ENCODE measurements at regions not wholly inside any gene's neighbourhood (a gene's known extent, or its start where the extent isn't known, plus 50 kb on each side); places are given as distances from the start of the nearest gene placed in this dataset.

DNA sequence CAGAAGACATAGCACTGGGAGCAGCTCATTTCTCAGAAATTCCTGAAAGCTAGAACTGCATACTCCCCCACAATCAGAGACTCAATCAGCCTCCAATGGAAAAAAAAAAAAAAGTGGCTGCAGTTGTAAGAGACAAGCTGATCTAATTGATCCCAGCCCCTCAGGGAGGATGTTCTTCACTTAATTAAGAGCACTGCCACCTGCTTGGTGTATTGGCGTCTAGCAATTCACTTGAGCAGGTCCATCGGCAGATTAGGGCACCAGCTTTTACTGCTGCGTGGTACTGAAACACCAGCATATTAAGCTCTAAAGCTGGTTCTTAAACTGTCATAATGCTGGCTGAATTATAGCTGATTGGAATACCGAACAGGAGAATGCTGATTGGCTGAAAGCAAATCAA lies 1890.1 kb upstream of the WWC1 start:
- DNase-seq (ENCODE audit: low spot score) = no peak
- WGBS = 86% methylated on average over 4 of the region's 4 CpGs
- Histone ChIP-seq H3K9me3 (ENCODE audit: control insufficient read depth in 4 of 4, low read length in 3 of 4) (peaks cover 0 to under 1% (median 0%) of the 10 kb centered on the region in 4 donors), H3K27me3 (ENCODE audit: control insufficient read depth in 4 of 4, insufficient read depth in 4 of 4, low read length in 3 of 4) (no peaks in the 10 kb centered on the region), H3K27ac (ENCODE audit: low read depth in 1 of 2, low read length in 2 of 2) (no peak overlapping the region), H3K36me3 (ENCODE audit: control insufficient read depth in 4 of 4, insufficient read depth in 3 of 4, low read depth in 1 of 4, low read length in 3 of 4) (no peaks in the 10 kb centered on the region), H3K4me1 (ENCODE audit: control insufficient read depth in 4 of 4, insufficient read depth in 4 of 4, low read length in 3 of 4) (no peaks in the 10 kb centered on the region), H3K9ac (ENCODE audit: low read depth in 1 of 2, low read length in 2 of 2) (no peak overlapping the region), H3K4me3 (ENCODE audit: low read depth in 1 of 3, low read length in 3 of 3) (no peak overlapping the region)
- TF ChIP-seq TAF1 (conservative IDR thresholded peaks at IDR 0.05) = no peak

DNA sequence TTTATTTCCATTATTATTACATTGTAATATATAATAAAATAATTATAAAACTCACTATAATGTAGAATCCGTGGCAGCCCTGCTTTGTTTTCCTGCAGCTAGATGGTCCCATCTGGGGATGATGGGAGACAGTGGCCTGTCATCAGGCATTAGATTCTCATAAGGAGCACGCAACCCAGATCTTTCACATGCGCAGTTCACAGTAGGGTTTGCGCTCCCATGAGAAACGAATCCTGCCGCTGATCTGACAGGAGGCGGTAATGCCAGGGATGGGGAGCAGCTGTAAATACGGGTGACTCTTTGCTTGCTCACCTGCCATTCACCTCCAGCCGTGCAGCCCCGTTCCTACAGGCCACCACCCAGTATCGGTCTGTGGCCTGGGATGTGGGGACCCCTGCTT lies 1879.3 kb upstream of the WWC1 start:
- no peak overlapping the region for H3K27ac ChIP-seq (ENCODE audit: low read depth in 1 of 2, low read length in 2 of 2)
- no peaks in the 10 kb centered on the region for H3K27me3 ChIP-seq (ENCODE audit: control insufficient read depth in 4 of 4, insufficient read depth in 4 of 4, low read length in 3 of 4)
- H3K4me3 ChIP-seq (ENCODE audit: low read depth in 1 of 3, low read length in 3 of 3) = no peak overlapping the region
- 83% methylated on average over 11 of the region's 11 CpGs for WGBS
- no peak for DNase-seq (ENCODE audit: low spot score)
- H3K9me3 ChIP-seq (ENCODE audit: control insufficient read depth in 4 of 4, low read length in 3 of 4) = peaks cover 0 to 3% (median 0%) of the 10 kb centered on the region in 4 donors
- H3K4me1 ChIP-seq (ENCODE audit: control insufficient read depth in 4 of 4, insufficient read depth in 4 of 4, low read length in 3 of 4) = no peaks in the 10 kb centered on the region
- no peaks in the 10 kb centered on the region for H3K36me3 ChIP-seq (ENCODE audit: control insufficient read depth in 4 of 4, insufficient read depth in 3 of 4, low read depth in 1 of 4, low read length in 3 of 4)
- no peak for TF ChIP-seq FOXA2 (IDR thresholded peaks at IDR 0.05)
- H3K9ac ChIP-seq (ENCODE audit: low read depth in 1 of 2, low read length in 2 of 2) = no peak overlapping the region

DNA sequence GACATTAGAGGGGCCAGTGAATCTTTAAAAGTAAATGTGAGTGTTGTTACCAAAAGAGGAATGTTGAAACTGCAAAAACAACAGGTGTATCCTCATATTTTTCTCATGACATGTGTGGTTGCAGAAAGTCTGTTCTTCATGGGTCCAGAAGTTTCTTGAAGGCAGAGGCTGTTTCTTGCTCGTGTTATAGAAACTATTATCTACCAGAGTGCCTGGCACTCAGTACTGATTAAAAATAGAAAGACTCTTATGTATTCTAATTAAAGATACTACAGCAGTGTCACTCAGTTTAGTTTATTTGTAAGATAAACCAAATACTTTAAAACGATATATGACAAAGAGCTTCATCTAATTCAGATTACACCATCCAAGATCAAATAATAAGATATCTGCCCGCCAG lies 1864.2 kb upstream of the WWC1 start:
- Histone ChIP-seq H3K4me3 (ENCODE audit: low read depth in 1 of 3, low read length in 3 of 3) (no peak overlapping the region), H3K4me1 (ENCODE audit: control insufficient read depth in 4 of 4, insufficient read depth in 4 of 4, low read length in 3 of 4) (no peaks in the 10 kb centered on the region), H3K9me3 (ENCODE audit: control insufficient read depth in 4 of 4, low read length in 3 of 4) (peaks cover 0 to 1% (median 0%) of the 10 kb centered on the region in 4 donors), H3K36me3 (ENCODE audit: control insufficient read depth in 4 of 4, insufficient read depth in 3 of 4, low read depth in 1 of 4, low read length in 3 of 4) (no peaks in the 10 kb centered on the region), H3K9ac (ENCODE audit: low read depth in 1 of 2, low read length in 2 of 2) (no peak overlapping the region), H3K27me3 (ENCODE audit: control insufficient read depth in 4 of 4, insufficient read depth in 4 of 4, low read length in 3 of 4) (no peaks in the 10 kb centered on the region), H3K27ac (ENCODE audit: low read depth in 1 of 2, low read length in 2 of 2) (no peak overlapping the region)
- DNase-seq (ENCODE audit: low spot score) = no peak
- 42% methylated on average over 3 of the region's 3 CpGs for WGBS
- TF ChIP-seq, protein P1, sequence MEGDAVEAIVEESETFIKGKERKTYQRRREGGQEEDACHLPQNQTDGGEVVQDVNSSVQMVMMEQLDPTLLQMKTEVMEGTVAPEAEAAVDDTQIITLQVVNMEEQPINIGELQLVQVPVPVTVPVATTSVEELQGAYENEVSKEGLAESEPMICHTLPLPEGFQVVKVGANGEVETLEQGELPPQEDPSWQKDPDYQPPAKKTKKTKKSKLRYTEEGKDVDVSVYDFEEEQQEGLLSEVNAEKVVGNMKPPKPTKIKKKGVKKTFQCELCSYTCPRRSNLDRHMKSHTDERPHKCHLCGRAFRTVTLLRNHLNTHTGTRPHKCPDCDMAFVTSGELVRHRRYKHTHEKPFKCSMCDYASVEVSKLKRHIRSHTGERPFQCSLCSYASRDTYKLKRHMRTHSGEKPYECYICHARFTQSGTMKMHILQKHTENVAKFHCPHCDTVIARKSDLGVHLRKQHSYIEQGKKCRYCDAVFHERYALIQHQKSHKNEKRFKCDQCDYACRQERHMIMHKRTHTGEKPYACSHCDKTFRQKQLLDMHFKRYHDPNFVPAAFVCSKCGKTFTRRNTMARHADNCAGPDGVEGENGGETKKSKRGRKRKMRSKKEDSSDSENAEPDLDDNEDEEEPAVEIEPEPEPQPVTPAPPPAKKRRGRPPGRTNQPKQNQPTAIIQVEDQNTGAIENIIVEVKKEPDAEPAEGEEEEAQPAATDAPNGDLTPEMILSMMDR (IDR thresholded peaks at IDR 0.05; ENCODE audit: low read depth, low read length, missing input control) = no peak
- TF ChIP-seq, protein P2, sequence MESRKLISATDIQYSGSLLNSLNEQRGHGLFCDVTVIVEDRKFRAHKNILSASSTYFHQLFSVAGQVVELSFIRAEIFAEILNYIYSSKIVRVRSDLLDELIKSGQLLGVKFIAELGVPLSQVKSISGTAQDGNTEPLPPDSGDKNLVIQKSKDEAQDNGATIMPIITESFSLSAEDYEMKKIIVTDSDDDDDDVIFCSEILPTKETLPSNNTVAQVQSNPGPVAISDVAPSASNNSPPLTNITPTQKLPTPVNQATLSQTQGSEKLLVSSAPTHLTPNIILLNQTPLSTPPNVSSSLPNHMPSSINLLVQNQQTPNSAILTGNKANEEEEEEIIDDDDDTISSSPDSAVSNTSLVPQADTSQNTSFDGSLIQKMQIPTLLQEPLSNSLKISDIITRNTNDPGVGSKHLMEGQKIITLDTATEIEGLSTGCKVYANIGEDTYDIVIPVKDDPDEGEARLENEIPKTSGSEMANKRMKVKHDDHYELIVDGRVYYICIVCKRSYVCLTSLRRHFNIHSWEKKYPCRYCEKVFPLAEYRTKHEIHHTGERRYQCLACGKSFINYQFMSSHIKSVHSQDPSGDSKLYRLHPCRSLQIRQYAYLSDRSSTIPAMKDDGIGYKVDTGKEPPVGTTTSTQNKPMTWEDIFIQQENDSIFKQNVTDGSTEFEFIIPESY (IDR thresholded peaks at IDR 0.05) = no peak
- TF ChIP-seq HNF4A (conservative IDR thresholded peaks at IDR 0.05) (no peak), RAD21 (IDR thresholded peaks at IDR 0.05) (no peak), FOXA2 (IDR thresholded peaks at IDR 0.05) (no peak), EGR1 (IDR thresholded peaks at IDR 0.05; ENCODE audit: low read depth in 2 of 2) (no peak), HNF4G (IDR thresholded peaks at IDR 0.05) (no peak), YY1 (IDR thresholded peaks at IDR 0.05) (no peak), NR2F2 (IDR thresholded peaks at IDR 0.05) (no peak)
- TF ChIP-seq, protein P3, sequence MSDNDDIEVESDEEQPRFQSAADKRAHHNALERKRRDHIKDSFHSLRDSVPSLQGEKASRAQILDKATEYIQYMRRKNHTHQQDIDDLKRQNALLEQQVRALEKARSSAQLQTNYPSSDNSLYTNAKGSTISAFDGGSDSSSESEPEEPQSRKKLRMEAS (IDR thresholded peaks at IDR 0.05) = no peak
- TF ChIP-seq, protein P4, sequence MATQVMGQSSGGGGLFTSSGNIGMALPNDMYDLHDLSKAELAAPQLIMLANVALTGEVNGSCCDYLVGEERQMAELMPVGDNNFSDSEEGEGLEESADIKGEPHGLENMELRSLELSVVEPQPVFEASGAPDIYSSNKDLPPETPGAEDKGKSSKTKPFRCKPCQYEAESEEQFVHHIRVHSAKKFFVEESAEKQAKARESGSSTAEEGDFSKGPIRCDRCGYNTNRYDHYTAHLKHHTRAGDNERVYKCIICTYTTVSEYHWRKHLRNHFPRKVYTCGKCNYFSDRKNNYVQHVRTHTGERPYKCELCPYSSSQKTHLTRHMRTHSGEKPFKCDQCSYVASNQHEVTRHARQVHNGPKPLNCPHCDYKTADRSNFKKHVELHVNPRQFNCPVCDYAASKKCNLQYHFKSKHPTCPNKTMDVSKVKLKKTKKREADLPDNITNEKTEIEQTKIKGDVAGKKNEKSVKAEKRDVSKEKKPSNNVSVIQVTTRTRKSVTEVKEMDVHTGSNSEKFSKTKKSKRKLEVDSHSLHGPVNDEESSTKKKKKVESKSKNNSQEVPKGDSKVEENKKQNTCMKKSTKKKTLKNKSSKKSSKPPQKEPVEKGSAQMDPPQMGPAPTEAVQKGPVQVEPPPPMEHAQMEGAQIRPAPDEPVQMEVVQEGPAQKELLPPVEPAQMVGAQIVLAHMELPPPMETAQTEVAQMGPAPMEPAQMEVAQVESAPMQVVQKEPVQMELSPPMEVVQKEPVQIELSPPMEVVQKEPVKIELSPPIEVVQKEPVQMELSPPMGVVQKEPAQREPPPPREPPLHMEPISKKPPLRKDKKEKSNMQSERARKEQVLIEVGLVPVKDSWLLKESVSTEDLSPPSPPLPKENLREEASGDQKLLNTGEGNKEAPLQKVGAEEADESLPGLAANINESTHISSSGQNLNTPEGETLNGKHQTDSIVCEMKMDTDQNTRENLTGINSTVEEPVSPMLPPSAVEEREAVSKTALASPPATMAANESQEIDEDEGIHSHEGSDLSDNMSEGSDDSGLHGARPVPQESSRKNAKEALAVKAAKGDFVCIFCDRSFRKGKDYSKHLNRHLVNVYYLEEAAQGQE (IDR thresholded peaks at IDR 0.05) = no peak

Measured in liver (tissue), 8 donors.